ENCODE measurements at regions not wholly inside any gene's neighbourhood (a gene's known extent, or its start where the extent isn't known, plus 50 kb on each side); places are given as distances from the start of the nearest gene placed in this dataset.
"Not testable (repeated sequence)": the region's sequence is repeated elsewhere in the genome, so short reads cannot be mapped to it uniquely, and the experiment has no call there.

- H3K36me3 ChIP-seq (ENCODE audit: control insufficient read depth in 1 of 2, insufficient read depth in 2 of 2, low read length in 2 of 2); DNase-seq (ENCODE audit: low read depth, low spot score); H3K9ac ChIP-seq (ENCODE audit: low read length); H3K9me2 ChIP-seq (ENCODE audit: insufficient read depth); H3K27ac ChIP-seq (ENCODE audit: low read depth, low read length); intact Hi-C loops (cut with micrococcal nuclease); BruUV-seq (replicated peaks); H3K4me2 ChIP-seq (ENCODE audit: low read length); RAD21 ChIA-PET (ENCODE audit: low non-redundant PET in 1 of 2, low total read pairs in 2 of 2, uncharacterized antibody in 2 of 2, unreplicated experiment in 2 of 2); ATAC-seq; H4K20me1 ChIP-seq (ENCODE audit: insufficient read depth); POLR2A ChIA-PET; H3K4me1 ChIP-seq (ENCODE audit: control insufficient read depth in 1 of 2, insufficient read depth in 2 of 2, low read length in 2 of 2); H3K79me2 ChIP-seq (ENCODE audit: insufficient read depth, low read length); H3K27me3 ChIP-seq (ENCODE audit: insufficient read depth, low read length); H3K9me3 ChIP-seq (ENCODE audit: control insufficient read depth in 1 of 2, insufficient read depth in 1 of 2, low read depth in 1 of 2, low read length in 2 of 2); H3K4me3 ChIP-seq (replicated peaks in 1 of 2; ENCODE audit: low read depth in 1 of 2, low read length in 2 of 2); CTCF ChIA-PET; H2AFZ ChIP-seq (ENCODE audit: low read depth, low read length, poor library complexity, severe bottlenecking): not testable (repeated sequence)
Observed at GRCh38 chr9:30107134-30107533, 2277.3 kb upstream of the ACO1 start.

GRCh38 chr9:30116673-30117217 is 2267.7 kb upstream of the ACO1 start:
- Histone ChIP-seq H3K4me2 (ENCODE audit: low read length) (no peak overlapping the region), H3K4me3 (replicated peaks in 1 of 2; ENCODE audit: low read depth in 1 of 2, low read length in 2 of 2) (no peak overlapping the region), H4K20me1 (ENCODE audit: insufficient read depth) (no peaks in the 10 kb centered on the region), H3K9me2 (ENCODE audit: insufficient read depth) (no peaks in the 10 kb centered on the region), H3K27me3 (ENCODE audit: insufficient read depth, low read length) (no peaks in the 10 kb centered on the region), H3K36me3 (ENCODE audit: control insufficient read depth in 1 of 2, insufficient read depth in 2 of 2, low read length in 2 of 2) (no peaks in the 10 kb centered on the region), H3K4me1 (ENCODE audit: control insufficient read depth in 1 of 2, insufficient read depth in 2 of 2, low read length in 2 of 2) (no peaks in the 10 kb centered on the region), H3K9ac (ENCODE audit: low read length) (no peak overlapping the region), H3K79me2 (ENCODE audit: insufficient read depth, low read length) (no peaks in the 10 kb centered on the region), H3K27ac (ENCODE audit: low read depth, low read length) (no peak overlapping the region), H3K9me3 (ENCODE audit: control insufficient read depth in 1 of 2, insufficient read depth in 1 of 2, low read depth in 1 of 2, low read length in 2 of 2) (no peaks in the 10 kb centered on the region), H2AFZ (ENCODE audit: low read depth, low read length, poor library complexity, severe bottlenecking) (no peak overlapping the region)
- CTCF ChIA-PET: no interaction called here
- RAD21 ChIA-PET (ENCODE audit: low non-redundant PET in 1 of 2, low total read pairs in 2 of 2, uncharacterized antibody in 2 of 2, unreplicated experiment in 2 of 2): no interaction called here
- no TSS peak for BruUV-seq (replicated peaks)
- POLR2A ChIA-PET: no interaction called here
- intact Hi-C loops (cut with micrococcal nuclease): no loop called here
- TF ChIP-seq POLR2A (IDR thresholded peaks at IDR 0.05; ENCODE audit: borderline replicate concordance, extremely low read depth, insufficient read depth, insufficient read length) (no peak), CEBPB (IDR thresholded peaks at IDR 0.05; ENCODE audit: low read depth) (no peak), ZBTB33 (IDR thresholded peaks at IDR 0.05; ENCODE audit: extremely low read depth, insufficient replicate concordance, low read length) (no peak), MAX (IDR thresholded peaks at IDR 0.05) (no peak), YY1 (IDR thresholded peaks at IDR 0.05; ENCODE audit: extremely low read depth, insufficient replicate concordance, low read depth, low read length) (no peak)
- no peak for ATAC-seq
- no peak for DNase-seq (ENCODE audit: low read depth, low spot score)
